Forelimb muscle (tissue), 1 donor: ENCODE measurements at regions not wholly inside any gene's neighbourhood (a gene's known extent, or its start where the extent isn't known, plus 50 kb on each side); places are given as distances from the start of the nearest gene placed in this dataset.

Experiments
- DNase-seq: peaks from one replicate; pipeline ENCODE4 v3.0.0-alpha.2; 2013; ENCODE audit warnings: low read depth

DNA sequence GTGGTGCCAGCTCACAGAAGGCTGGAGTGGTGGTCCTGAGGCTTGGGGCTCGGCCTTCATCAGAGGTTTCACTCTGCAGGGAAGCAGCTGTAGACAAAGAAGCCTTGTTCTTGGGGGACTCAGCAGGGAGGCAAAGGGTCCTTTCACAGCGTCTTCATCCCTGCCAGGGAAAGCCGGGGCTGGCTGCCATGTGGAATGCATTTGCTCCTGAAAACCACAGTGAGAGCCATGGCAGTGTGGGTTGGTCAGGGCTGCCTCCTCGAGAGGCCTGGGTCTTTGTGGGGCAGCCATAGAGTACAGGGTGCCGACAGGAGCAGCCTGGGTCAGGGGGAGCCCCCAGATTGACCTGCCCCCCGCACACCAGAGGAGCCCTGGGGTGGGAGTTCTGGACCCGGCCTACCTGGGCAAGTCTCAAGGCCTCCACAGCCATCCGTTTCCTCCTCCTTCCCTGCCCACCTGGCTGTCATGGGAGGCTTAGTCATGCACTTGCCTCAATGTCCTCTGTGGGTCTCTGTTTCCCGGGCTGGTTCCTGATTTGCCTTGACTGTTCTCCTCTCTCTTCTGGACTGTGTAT, 144.0 kb downstream of the CDC5L start:
- DNase-seq, result no peak

DNA sequence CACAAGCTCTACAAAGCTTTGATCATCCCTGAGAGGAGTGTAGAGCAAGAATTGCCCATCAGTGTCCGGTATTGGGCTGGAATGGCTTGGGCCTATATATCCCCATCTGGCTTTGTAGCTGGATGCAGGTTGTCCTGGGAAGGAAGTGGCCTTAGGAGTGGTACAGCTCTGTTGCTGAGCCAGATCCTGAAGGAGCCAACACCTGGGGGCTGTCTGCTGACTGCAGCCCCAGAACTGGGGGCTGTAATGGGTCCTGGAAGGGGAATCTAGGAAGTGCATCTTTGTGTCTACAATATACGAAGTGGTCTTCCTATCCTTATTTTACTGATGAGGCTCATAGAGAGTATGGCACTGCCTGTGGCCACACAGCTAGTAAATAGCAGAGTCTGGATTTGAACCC, 145.9 kb downstream of the CDC5L start:
- DNase-seq, result no peak

DNA sequence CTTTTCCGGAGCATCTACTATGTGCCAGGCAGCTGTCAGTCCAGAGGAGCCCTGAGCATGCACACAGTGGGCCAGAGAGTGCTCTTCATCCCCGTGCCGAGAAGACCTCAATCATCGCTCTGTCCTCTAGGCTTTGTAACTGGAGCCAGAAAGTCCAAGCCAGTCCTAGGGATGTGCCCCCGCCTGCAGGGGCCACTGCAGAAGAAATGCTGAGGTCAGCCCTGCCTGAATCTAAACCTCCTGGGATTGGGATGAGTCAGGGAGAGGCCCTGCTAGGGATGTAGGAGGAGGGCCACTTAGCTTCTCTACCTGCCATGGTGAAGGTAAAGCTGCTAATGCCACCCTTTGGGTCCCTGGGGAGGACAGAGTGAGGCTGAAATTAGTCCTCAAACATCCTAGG, 146.8 kb downstream of the CDC5L start:
- DNase-seq, result no peak

DNA sequence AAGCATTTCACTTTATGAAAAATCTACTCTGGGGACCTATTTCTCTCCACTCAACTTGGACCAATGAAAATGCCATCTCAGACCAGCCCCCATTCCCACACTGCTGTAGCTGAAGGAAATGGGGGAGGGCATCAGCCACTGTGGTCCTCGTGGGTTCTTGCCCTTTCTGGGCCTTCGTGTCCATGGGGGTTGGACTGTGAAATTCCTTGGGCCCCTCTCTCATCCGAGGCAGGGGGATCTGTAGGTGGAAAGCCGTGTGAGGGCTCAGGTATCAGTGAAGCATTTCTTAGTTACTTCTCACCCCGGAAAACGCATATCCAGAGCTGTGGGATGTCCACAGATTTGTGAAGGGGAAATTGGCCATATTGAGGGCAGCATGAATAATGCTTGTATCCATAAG, 147.9 kb downstream of the CDC5L start:
- no peak for DNase-seq

DNA sequence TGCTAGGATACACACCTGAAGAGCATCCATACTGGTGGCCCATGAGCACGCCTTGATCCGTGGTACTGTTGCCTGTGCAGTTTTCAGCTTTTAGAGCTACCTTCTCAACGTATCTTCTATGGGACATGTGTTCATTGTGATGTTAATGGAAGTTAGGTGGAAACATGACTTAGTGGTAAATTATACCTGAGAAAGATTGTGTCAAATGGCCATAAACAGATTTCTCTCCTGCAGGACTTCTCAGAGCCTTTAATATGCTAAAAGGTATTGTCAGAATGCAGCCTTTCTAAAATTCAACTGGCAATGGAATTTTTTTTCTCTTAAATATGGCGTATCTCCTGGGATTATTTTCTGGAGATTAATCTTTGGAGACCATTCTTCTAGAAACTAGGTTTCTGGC, 148.5 kb downstream of the CDC5L start:
- DNase-seq, result no peak

GRCh38 chr6:44537306-44538049, 150.0 kb downstream of the CDC5L start:
- DNase-seq, result no peak

- DNase-seq, result no peak
These were observed 150.8 kb downstream of the CDC5L start for GRCh38 chr6:44538131-44538806.

GRCh38 chr6:44538807-44539201, 151.3 kb downstream of the CDC5L start:
- DNase-seq, result no peak

GRCh38 chr6:44539701-44540355, 152.3 kb downstream of the CDC5L start:
- no peak for DNase-seq

DNA sequence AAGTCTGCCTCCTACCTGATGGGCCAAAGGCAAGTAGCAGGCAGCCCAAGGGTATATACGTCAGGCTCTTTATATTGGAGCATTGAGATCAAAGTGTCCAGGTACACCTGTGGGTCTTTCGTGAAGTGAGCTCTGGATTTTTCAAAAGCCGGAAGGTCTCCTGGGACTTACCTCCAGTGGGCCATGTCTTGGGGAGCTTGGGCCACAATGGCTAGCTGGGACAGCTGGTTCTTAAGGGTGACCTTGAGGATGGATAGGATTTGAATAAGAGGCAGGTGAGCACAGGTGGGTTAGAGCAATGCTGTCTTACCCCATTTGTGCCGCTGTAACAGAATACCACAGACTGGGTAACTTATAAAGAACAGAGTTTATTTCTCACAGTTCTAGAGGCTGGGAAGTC, 153.4 kb downstream of the CDC5L start:
- no peak for DNase-seq

GRCh38 chr6:44542401-44543116, 155.1 kb downstream of the CDC5L start:
- DNase-seq, result no peak

GRCh38 chr6:44543664-44544063, 156.2 kb downstream of the CDC5L start:
- DNase-seq, result no peak

GRCh38 chr6:44545224-44545623, 157.7 kb downstream of the CDC5L start:
- DNase-seq, result no peak

DNA sequence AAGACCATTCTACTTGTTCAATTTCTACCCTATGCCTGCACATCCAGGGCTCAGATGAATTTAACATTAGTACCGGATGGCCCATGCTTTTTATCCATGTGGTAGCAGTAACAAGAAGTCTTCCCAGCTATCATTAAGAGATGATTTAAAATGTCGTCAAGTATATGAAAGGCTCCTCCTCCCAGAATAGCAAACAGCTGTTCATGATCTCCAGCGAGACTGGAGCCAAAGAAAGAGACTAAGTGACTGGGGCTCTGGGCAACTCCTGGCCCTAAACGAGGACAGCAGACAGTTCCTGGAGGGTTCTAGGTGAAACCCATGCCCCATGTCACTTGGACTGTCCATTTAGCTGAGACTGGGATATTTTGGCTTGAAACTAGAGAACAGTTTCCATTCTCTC, 160.8 kb downstream of the CDC5L start:
- DNase-seq, result no peak

DNA sequence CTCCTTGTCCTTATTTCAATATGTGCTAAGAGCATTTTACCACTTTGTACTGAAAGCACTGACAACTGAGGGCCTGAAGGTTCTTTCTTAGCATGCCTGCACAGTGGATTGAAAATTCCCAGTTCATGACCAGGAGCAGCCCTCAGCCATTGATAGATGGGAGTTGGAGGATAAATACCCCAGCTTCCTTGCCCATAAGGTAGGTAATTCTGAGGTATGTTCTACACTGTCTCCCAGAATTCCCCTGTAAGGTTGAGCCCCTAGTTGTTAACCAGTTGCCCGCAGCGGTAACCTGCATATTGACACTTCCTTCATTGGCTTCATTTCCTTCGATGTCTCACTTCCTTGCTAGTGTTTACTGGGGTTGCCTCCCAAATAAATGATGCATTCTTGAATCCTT, 162.0 kb downstream of the CDC5L start:
- no peak for DNase-seq

GRCh38 chr6:44554194-44554593, 166.7 kb downstream of the CDC5L start:
- DNase-seq, result no peak

GRCh38 chr6:44554861-44555260, 167.4 kb downstream of the CDC5L start:
- DNase-seq, result no peak

- no peak for DNase-seq
These were observed 168.5 kb downstream of the CDC5L start for GRCh38 chr6:44556046-44556445.

- DNase-seq, result no peak
These were observed 170.7 kb downstream of the CDC5L start for GRCh38 chr6:44558024-44558831.

DNA sequence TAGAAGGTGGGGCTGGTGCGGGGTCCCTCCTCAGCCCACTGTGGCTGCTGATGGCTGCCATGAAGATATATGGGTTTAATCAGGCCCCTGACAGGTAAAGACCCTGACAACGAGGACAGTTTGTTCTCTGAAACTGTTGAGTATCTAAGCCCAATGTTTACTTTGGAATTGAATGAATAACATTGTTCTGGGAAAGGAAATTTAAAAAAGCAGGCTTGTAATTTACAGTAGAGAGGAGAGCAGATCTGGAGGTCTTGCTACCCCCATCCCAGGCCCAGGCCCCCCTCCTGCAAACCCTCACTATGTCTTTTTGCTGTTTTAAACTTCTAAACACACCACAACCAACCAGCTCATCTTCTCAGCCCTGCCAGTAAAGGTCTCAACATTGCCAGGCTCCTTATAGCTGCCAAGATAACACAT, 171.3 kb downstream of the CDC5L start:
- DNase-seq, result no peak
